GM23338 (cell line): ENCODE measurements at regions not wholly inside any gene's neighbourhood (a gene's known extent, or its start where the extent isn't known, plus 50 kb on each side); places are given as distances from the start of the nearest gene placed in this dataset.

Source experiments
- ATAC-seq: fragments of 200-7000 bp; cut with Tn5 transposase; 3 replicates; pipeline ENCODE4 v1.9.1; 2020
- DNase-seq: peaks from one replicate; pipeline ENCODE4 v3.0.0-alpha.2; 2015; ENCODE audit warnings: low spot score
- H2AFZ ChIP-seq: fragments of 200-600 bp; sonication (generic); 2 replicates; pipeline ENCODE4 v1.8.0; 2016; ENCODE audit warnings: antibody characterized with exemption, mild to moderate bottlenecking, moderate library complexity
- H3F3A ChIP-seq: fragments of 200-600 bp; sonication (generic); replicated peaks from 2 replicates; pipeline ENCODE4 v1.8.0; 2017; ENCODE audit warnings: antibody characterized with exemption, mixed run types, low read depth
- H3K27ac ChIP-seq: fragments of 200-600 bp; sonication (generic); 2 replicates; pipeline ENCODE4 v1.6.1; 2016; ENCODE audit warnings: low read depth
- H3K27me3 ChIP-seq: fragments of 200-600 bp; sonication (generic); 2 replicates; pipeline ENCODE4 v1.8.0; 2016; ENCODE audit warnings: mild to moderate bottlenecking, mixed run types, moderate library complexity; ENCODE audit not compliant: insufficient read depth
- H3K36me3 ChIP-seq: fragments of 200-600 bp; sonication (generic); 2 replicates; pipeline ENCODE4 v1.8.0; 2016; ENCODE audit warnings: mild to moderate bottlenecking; ENCODE audit not compliant: insufficient read depth
- H3K4me1 ChIP-seq: fragments of 200-600 bp; sonication (generic); 2 replicates; pipeline ENCODE4 v1.8.0; 2016; ENCODE audit warnings: mild to moderate bottlenecking, moderate library complexity; ENCODE audit not compliant: insufficient read depth
- H3K4me2 ChIP-seq: fragments of 200-600 bp; sonication (generic); 2 replicates; pipeline ENCODE4 v1.7.1; 2017; ENCODE audit warnings: mixed run types
- H3K4me3 ChIP-seq: fragments of 200-600 bp; sonication (generic); 2 replicates; pipeline ENCODE4 v1.6.1; 2016; ENCODE audit warnings: mixed run types
- H3K79me2 ChIP-seq: fragments of 200-600 bp; sonication (generic); replicated peaks from 2 replicates; pipeline ENCODE4 v1.8.0; 2017; ENCODE audit warnings: mild to moderate bottlenecking; ENCODE audit not compliant: insufficient read depth
- H3K9me2 ChIP-seq: fragments of 200-600 bp; sonication (generic); 2 replicates; pipeline ENCODE4 v1.8.0; 2017; ENCODE audit not compliant: insufficient read depth
- H4K20me1 ChIP-seq: fragments of 200-600 bp; sonication (generic); replicated peaks from 2 replicates; pipeline ENCODE4 v1.8.0; 2017; ENCODE audit warnings: mild to moderate bottlenecking; ENCODE audit not compliant: insufficient read depth
- H3K27ac Mint-ChIP-seq: 2 replicates; pipeline ENCODE4 v1.8.0; 2020; ENCODE audit warnings: inconsistent platforms, mild to moderate bottlenecking, moderate library complexity, mixed read lengths
- H3K27me3 Mint-ChIP-seq: 3 replicates; pipeline ENCODE4 v1.8.0; 2022; ENCODE audit warnings: low read depth, mild to moderate bottlenecking, moderate library complexity, mixed read lengths, inconsistent platforms; ENCODE audit not compliant: insufficient read depth, poor library complexity
- H3K36me3 Mint-ChIP-seq: 3 replicates; pipeline ENCODE4 v1.8.0; 2021; ENCODE audit warnings: low read depth, mild to moderate bottlenecking, inconsistent platforms, moderate library complexity, mixed read lengths
- H3K4me1 Mint-ChIP-seq: 3 replicates; pipeline ENCODE4 v1.8.0; 2020; ENCODE audit warnings: mild to moderate bottlenecking, inconsistent platforms, mixed read lengths
- H3K4me3 Mint-ChIP-seq: 3 replicates; pipeline ENCODE4 v1.8.0; 2021; ENCODE audit warnings: moderate library complexity, mild to moderate bottlenecking, inconsistent platforms, mixed read lengths
- H3K9me3 Mint-ChIP-seq: 3 replicates; pipeline ENCODE4 v1.8.0; 2020; ENCODE audit warnings: moderate library complexity, mild to moderate bottlenecking, inconsistent platforms, mixed read lengths
- CREB1 ChIP-seq: fragments of 250-450 bp; sonication (Bioruptor Pico); IDR thresholded peaks from 2 replicates; pipeline ENCODE4 v1.5.0; 2020; ENCODE audit warnings: low read depth, mild to moderate bottlenecking, moderate library complexity
- EZH2 ChIP-seq: fragments of 200-600 bp; sonication (generic); IDR thresholded peaks from one replicate; pipeline ENCODE4 v1.8.0; 2017; ENCODE audit warnings: antibody characterized with exemption, mild to moderate bottlenecking, low read depth; ENCODE audit not compliant: unreplicated experiment
- JUNB ChIP-seq: IDR thresholded peaks from one replicate; pipeline ENCODE4 v1.6.1; 2016; ENCODE audit warnings: antibody characterized with exemption; ENCODE audit not compliant: unreplicated experiment
- NANOG ChIP-seq: IDR thresholded peaks from 2 replicates; pipeline ENCODE4 v1.6.1; 2016; ENCODE audit warnings: antibody characterized with exemption, borderline replicate concordance
- POLR2AphosphoS5 ChIP-seq: IDR thresholded peaks from 2 replicates; pipeline ENCODE4 v1.6.1; 2016; ENCODE audit warnings: antibody characterized with exemption, low read depth
- STAT1 ChIP-seq: IDR thresholded peaks from one replicate; pipeline ENCODE4 v1.6.1; 2016; ENCODE audit warnings: antibody characterized with exemption; ENCODE audit not compliant: unreplicated experiment
- ZNF114 ChIP-seq: fragments of 250-450 bp; sonication (Bioruptor Pico); IDR thresholded peaks from 2 replicates; pipeline ENCODE4 v1.5.0; 2020; ENCODE audit warnings: mild to moderate bottlenecking, moderate library complexity
- TF ChIP-seq, protein P1 (sequence below): IDR thresholded peaks from 2 replicates; pipeline ENCODE4 v1.6.1; 2016; ENCODE audit warnings: antibody characterized with exemption
- TF ChIP-seq, protein P2 (sequence below): fragments of 250-450 bp; sonication (Bioruptor Pico); IDR thresholded peaks from 2 replicates; pipeline ENCODE4 v1.5.0; 2020; ENCODE audit warnings: mild to moderate bottlenecking, moderate library complexity
- TF ChIP-seq, protein P3 (sequence below): IDR thresholded peaks from one replicate; pipeline ENCODE4 v1.6.1; 2018; ENCODE audit warnings: antibody characterized with exemption; ENCODE audit not compliant: unreplicated experiment

DNA sequence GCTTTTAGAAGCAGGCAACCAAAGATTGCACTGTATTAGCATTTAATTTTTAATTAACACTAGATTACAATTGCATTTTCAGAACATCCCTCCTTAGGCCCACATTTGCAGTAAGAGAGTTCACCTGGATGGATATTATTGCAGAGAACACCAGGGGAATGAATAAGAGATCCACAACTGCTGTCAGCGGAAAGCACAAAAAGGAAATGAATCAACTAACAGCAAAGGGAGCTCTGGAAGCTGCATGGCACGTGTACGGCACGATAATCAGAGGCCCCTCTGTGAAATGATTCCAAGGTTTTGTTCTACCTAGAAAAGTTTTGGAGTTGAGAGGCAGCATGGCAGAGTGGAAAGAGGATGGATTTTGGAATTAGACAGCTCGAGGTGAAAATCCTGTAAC, 361.2 kb upstream of the C9orf72 start:
- H4K20me1 ChIP-seq = no peaks in the 10 kb centered on the region
- TF ChIP-seq, protein P1, sequence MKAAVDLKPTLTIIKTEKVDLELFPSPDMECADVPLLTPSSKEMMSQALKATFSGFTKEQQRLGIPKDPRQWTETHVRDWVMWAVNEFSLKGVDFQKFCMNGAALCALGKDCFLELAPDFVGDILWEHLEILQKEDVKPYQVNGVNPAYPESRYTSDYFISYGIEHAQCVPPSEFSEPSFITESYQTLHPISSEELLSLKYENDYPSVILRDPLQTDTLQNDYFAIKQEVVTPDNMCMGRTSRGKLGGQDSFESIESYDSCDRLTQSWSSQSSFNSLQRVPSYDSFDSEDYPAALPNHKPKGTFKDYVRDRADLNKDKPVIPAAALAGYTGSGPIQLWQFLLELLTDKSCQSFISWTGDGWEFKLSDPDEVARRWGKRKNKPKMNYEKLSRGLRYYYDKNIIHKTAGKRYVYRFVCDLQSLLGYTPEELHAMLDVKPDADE = no peak
- Mint-ChIP-seq H3K36me3 (no peaks in the 10 kb centered on the region), H3K27me3 (no peaks in the 10 kb centered on the region), H3K27ac (no peak overlapping the region; the same call in 1 of the 2 replicates), H3K9me3 (no peaks in the 10 kb centered on the region), H3K4me3 (no peak overlapping the region), H3K4me1 (peaks cover 4% of the 10 kb centered on the region; the same call in 2 of the 3 replicates)
- ATAC-seq = no peak
- no peaks in the 10 kb centered on the region for H3F3A ChIP-seq
- H3K4me1 ChIP-seq = 0 out of 2 replicates have a peak, but pooled peaks cover 5% of the 10 kb centered on the region
- H3K27me3 ChIP-seq = no peaks in the 10 kb centered on the region
- H3K36me3 ChIP-seq = no peaks in the 10 kb centered on the region
- H3K4me3 ChIP-seq = no peak overlapping the region
- H2AFZ ChIP-seq = 0 out of 2 replicates have a peak overlapping the region, but pooled peaks have one; percentile 19
- no peak overlapping the region for H3K4me2 ChIP-seq
- no peak for DNase-seq
- H3K79me2 ChIP-seq = no peaks in the 10 kb centered on the region
- H3K27ac ChIP-seq = no peak overlapping the region
- H3K9me2 ChIP-seq = no peaks in the 10 kb centered on the region

DNA sequence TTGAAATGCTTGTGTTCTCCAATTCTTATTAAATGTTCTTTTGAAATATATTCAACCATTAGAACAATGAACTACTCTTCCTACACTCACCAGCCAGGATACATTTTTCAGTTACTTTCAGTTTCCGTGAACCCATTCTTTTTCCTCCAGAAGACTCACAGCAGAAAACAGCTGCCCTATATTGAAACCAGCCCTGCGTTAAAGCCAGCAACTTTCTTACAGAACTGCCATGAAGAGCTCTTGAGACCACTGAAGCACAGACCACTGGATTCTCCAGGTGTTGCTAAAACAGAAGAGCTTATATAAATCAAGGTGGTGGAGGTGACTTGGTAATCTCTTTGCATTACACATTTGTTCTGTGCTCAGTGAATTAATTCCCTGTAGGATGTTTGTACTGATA, 365.9 kb upstream of the C9orf72 start:
- DNase-seq = no peak
- H3K27me3 Mint-ChIP-seq = no peaks in the 10 kb centered on the region
- H3K4me1 Mint-ChIP-seq = peaks cover 30% of the 10 kb centered on the region
- Histone ChIP-seq H3K9me2 (no peaks in the 10 kb centered on the region), H2AFZ (no peak overlapping the region), H3K27me3 (no peaks in the 10 kb centered on the region), H3K4me2 (no peak overlapping the region), H4K20me1 (no peaks in the 10 kb centered on the region), H3K27ac (no peak overlapping the region), H3F3A (no peaks in the 10 kb centered on the region), H3K36me3 (no peaks in the 10 kb centered on the region), H3K4me3 (no peak overlapping the region), H3K79me2 (no peaks in the 10 kb centered on the region), H3K4me1 (peaks cover 33% of the 10 kb centered on the region)
- no peak for ATAC-seq
- H3K36me3 Mint-ChIP-seq = no peaks in the 10 kb centered on the region
- no peak overlapping the region for H3K27ac Mint-ChIP-seq
- no peaks in the 10 kb centered on the region for H3K9me3 Mint-ChIP-seq
- no peak overlapping the region for H3K4me3 Mint-ChIP-seq
- TF ChIP-seq, protein P1 = no peak
- TF ChIP-seq, protein P2, sequence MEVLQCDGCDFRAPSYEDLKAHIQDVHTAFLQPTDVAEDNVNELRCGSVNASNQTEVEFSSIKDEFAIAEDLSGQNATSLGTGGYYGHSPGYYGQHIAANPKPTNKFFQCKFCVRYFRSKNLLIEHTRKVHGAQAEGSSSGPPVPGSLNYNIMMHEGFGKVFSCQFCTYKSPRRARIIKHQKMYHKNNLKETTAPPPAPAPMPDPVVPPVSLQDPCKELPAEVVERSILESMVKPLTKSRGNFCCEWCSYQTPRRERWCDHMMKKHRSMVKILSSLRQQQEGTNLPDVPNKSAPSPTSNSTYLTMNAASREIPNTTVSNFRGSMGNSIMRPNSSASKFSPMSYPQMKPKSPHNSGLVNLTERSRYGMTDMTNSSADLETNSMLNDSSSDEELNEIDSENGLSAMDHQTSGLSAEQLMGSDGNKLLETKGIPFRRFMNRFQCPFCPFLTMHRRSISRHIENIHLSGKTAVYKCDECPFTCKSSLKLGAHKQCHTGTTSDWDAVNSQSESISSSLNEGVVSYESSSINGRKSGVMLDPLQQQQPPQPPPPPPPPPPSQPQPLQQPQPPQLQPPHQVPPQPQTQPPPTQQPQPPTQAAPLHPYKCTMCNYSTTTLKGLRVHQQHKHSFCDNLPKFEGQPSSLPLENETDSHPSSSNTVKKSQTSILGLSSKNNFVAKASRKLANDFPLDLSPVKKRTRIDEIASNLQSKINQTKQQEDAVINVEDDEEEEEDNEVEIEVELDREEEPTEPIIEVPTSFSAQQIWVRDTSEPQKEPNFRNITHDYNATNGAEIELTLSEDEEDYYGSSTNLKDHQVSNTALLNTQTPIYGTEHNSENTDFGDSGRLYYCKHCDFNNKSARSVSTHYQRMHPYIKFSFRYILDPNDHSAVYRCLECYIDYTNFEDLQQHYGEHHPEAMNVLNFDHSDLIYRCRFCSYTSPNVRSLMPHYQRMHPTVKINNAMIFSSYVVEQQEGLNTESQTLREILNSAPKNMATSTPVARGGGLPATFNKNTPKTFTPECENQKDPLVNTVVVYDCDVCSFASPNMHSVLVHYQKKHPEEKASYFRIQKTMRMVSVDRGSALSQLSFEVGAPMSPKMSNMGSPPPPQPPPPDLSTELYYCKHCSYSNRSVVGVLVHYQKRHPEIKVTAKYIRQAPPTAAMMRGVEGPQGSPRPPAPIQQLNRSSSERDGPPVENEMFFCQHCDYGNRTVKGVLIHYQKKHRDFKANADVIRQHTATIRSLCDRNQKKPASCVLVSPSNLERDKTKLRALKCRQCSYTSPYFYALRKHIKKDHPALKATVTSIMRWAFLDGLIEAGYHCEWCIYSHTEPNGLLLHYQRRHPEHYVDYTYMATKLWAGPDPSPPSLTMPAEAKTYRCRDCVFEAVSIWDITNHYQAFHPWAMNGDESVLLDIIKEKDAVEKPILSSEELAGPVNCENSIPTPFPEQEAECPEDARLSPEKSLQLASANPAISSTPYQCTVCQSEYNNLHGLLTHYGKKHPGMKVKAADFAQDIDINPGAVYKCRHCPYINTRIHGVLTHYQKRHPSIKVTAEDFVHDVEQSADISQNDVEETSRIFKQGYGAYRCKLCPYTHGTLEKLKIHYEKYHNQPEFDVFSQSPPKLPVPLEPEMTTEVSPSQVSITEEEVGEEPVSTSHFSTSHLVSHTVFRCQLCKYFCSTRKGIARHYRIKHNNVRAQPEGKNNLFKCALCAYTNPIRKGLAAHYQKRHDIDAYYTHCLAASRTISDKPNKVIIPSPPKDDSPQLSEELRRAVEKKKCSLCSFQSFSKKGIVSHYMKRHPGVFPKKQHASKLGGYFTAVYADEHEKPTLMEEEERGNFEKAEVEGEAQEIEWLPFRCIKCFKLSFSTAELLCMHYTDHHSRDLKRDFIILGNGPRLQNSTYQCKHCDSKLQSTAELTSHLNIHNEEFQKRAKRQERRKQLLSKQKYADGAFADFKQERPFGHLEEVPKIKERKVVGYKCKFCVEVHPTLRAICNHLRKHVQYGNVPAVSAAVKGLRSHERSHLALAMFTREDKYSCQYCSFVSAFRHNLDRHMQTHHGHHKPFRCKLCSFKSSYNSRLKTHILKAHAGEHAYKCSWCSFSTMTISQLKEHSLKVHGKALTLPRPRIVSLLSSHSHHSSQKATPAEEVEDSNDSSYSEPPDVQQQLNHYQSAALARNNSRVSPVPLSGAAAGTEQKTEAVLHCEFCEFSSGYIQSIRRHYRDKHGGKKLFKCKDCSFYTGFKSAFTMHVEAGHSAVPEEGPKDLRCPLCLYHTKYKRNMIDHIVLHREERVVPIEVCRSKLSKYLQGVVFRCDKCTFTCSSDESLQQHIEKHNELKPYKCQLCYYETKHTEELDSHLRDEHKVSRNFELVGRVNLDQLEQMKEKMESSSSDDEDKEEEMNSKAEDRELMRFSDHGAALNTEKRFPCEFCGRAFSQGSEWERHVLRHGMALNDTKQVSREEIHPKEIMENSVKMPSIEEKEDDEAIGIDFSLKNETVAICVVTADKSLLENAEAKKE (CRISPR knock-in tag) = no peak
- no peak for TF ChIP-seq JUNB
- TF ChIP-seq ZNF114 (CRISPR knock-in tag) = no peak
- TF ChIP-seq, protein P3, sequence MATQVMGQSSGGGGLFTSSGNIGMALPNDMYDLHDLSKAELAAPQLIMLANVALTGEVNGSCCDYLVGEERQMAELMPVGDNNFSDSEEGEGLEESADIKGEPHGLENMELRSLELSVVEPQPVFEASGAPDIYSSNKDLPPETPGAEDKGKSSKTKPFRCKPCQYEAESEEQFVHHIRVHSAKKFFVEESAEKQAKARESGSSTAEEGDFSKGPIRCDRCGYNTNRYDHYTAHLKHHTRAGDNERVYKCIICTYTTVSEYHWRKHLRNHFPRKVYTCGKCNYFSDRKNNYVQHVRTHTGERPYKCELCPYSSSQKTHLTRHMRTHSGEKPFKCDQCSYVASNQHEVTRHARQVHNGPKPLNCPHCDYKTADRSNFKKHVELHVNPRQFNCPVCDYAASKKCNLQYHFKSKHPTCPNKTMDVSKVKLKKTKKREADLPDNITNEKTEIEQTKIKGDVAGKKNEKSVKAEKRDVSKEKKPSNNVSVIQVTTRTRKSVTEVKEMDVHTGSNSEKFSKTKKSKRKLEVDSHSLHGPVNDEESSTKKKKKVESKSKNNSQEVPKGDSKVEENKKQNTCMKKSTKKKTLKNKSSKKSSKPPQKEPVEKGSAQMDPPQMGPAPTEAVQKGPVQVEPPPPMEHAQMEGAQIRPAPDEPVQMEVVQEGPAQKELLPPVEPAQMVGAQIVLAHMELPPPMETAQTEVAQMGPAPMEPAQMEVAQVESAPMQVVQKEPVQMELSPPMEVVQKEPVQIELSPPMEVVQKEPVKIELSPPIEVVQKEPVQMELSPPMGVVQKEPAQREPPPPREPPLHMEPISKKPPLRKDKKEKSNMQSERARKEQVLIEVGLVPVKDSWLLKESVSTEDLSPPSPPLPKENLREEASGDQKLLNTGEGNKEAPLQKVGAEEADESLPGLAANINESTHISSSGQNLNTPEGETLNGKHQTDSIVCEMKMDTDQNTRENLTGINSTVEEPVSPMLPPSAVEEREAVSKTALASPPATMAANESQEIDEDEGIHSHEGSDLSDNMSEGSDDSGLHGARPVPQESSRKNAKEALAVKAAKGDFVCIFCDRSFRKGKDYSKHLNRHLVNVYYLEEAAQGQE = no peak
- TF ChIP-seq CREB1 = no peak
- no peak for TF ChIP-seq POLR2AphosphoS5
- no peak for TF ChIP-seq STAT1
- TF ChIP-seq NANOG = no peak
- no peak for TF ChIP-seq EZH2
